Natural killer cell (primary cell): ENCODE measurements at regions not wholly inside any gene's neighbourhood (a gene's known extent, or its start where the extent isn't known, plus 50 kb on each side); places are given as distances from the start of the nearest gene placed in this dataset.

ENCODE experiments used
- ATAC-seq, 3 donors: fragments of 150-1000 bp in 2 of 3; fragments of 200-7000 bp in 1 of 3; cut with Tn5 transposase; 1 replicate in 1 of 3; 2 replicates in 2 of 3; pipeline ENCODE4 v1.10.0; 2021; ENCODE audit warnings: mild to moderate bottlenecking in 2 of 3, moderate library complexity in 2 of 3
- DNase-seq, 2 donors: peaks; one replicate each; pipeline versions ENCODE4 v3.0.0 to v3.0.0-alpha.2; 2013 to 2021; ENCODE audit warnings: mixed read lengths in 1 of 2
- H3K27ac ChIP-seq: one replicate; pipeline ENCODE4 v1.5.1; 2013; ENCODE audit warnings: mild to moderate bottlenecking, low read length
- H3K27me3 ChIP-seq: one replicate; pipeline ENCODE4 v1.6.1; 2013; ENCODE audit warnings: low read length; ENCODE audit not compliant: control insufficient read depth, insufficient read depth
- H3K36me3 ChIP-seq: one replicate; pipeline ENCODE4 v1.6.1; 2013; ENCODE audit warnings: low read length; ENCODE audit not compliant: control insufficient read depth, insufficient read depth
- H3K4me1 ChIP-seq: one replicate; pipeline ENCODE4 v1.6.1; 2013; ENCODE audit warnings: low read length; ENCODE audit not compliant: control insufficient read depth, insufficient read depth
- H3K4me3 ChIP-seq: one replicate; pipeline ENCODE4 v1.5.1; 2013; ENCODE audit warnings: low read length
- H3K9me3 ChIP-seq: one replicate; pipeline ENCODE4 v1.6.1; 2013; ENCODE audit warnings: low read length; ENCODE audit not compliant: control insufficient read depth, insufficient read depth
- H3K27ac Mint-ChIP-seq, 2 donors: one replicate each; pipeline ENCODE4 v1.8.0; 2022; ENCODE audit warnings: mild to moderate bottlenecking in 2 of 2, mixed read lengths in 2 of 2, moderate library complexity in 1 of 2
- H3K27me3 Mint-ChIP-seq, 2 donors: one replicate each; pipeline ENCODE4 v1.8.0; 2022; ENCODE audit warnings: low read depth in 2 of 2, mixed read lengths in 2 of 2
- H3K36me3 Mint-ChIP-seq: one replicate; pipeline ENCODE4 v1.8.0; 2022; ENCODE audit warnings: mixed read lengths
- H3K4me1 Mint-ChIP-seq, 2 donors: one replicate each; pipeline ENCODE4 v1.8.0; 2022; ENCODE audit warnings: mixed read lengths in 2 of 2
- H3K4me3 Mint-ChIP-seq: one replicate; pipeline ENCODE4 v1.8.0; 2022; ENCODE audit warnings: mild to moderate bottlenecking, moderate library complexity, mixed read lengths
- H3K9me3 Mint-ChIP-seq, 2 donors: one replicate each; pipeline ENCODE4 v1.8.0; 2022; ENCODE audit warnings: mixed read lengths in 2 of 2
- WGBS: methylation state at CpG from one replicate; pipeline ENCODE4 v1.1.7; 2013; ENCODE audit warnings: missing lambda C conversion rate; ENCODE audit not compliant: insufficient coverage; 5-methylcytosine and 5-hydroxymethylcytosine counted together
- intact Hi-C: fragments of 100-400 bp; cut with micrococcal nuclease; formaldehyde crosslinking; loops from one replicate; pipeline ENCODE4 v1.14.2; 2022
- TF ChIP-seq, protein P1 (sequence below): fragments of 200-600 bp; IDR thresholded peaks from one replicate; pipeline ENCODE4 v1.8.0; 2022; ENCODE audit warnings: antibody characterized with exemption

DNA sequence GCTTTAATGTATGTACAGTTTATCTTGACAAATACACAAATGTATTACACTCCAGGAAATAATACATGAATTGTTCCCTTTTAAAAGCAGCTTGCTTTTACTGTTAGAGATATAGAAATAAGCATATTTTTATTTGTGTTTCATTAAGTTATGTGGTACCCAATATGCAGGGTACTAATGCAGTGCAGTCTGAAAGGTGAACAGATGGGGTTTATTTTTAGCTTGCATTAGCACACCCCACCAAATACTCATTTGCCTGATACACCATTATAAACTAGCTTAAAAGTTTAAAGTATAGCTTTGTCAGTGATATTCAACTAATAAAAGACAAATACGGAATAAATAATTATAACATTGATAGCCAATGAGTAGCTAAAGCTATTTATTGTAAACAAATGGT lies 394.7 kb upstream of the ZNF804A start:
- H3K36me3 ChIP-seq = no peaks in the 10 kb centered on the region
- intact Hi-C loops = no loop called here
- DNase-seq = no peak
- TF ChIP-seq, protein P1, sequence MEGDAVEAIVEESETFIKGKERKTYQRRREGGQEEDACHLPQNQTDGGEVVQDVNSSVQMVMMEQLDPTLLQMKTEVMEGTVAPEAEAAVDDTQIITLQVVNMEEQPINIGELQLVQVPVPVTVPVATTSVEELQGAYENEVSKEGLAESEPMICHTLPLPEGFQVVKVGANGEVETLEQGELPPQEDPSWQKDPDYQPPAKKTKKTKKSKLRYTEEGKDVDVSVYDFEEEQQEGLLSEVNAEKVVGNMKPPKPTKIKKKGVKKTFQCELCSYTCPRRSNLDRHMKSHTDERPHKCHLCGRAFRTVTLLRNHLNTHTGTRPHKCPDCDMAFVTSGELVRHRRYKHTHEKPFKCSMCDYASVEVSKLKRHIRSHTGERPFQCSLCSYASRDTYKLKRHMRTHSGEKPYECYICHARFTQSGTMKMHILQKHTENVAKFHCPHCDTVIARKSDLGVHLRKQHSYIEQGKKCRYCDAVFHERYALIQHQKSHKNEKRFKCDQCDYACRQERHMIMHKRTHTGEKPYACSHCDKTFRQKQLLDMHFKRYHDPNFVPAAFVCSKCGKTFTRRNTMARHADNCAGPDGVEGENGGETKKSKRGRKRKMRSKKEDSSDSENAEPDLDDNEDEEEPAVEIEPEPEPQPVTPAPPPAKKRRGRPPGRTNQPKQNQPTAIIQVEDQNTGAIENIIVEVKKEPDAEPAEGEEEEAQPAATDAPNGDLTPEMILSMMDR = no peak
- ATAC-seq = no peak
- Mint-ChIP-seq H3K27ac (no peak overlapping the region), H3K4me1 (no peaks in the 10 kb centered on the region), H3K27me3 (no peaks in the 10 kb centered on the region), H3K9me3 (peaks cover 5 to 9% of the 10 kb centered on the region in 2 donors), H3K36me3 (no peaks in the 10 kb centered on the region), H3K4me3 (no peak overlapping the region)
- H3K4me1 ChIP-seq = no peaks in the 10 kb centered on the region
- no peak overlapping the region for H3K27ac ChIP-seq
- H3K4me3 ChIP-seq = no peak overlapping the region
- no peaks in the 10 kb centered on the region for H3K27me3 ChIP-seq
- no CpG with 5 or more reads among the region's 1 CpG for WGBS
- peaks cover 3% of the 10 kb centered on the region for H3K9me3 ChIP-seq

DNA sequence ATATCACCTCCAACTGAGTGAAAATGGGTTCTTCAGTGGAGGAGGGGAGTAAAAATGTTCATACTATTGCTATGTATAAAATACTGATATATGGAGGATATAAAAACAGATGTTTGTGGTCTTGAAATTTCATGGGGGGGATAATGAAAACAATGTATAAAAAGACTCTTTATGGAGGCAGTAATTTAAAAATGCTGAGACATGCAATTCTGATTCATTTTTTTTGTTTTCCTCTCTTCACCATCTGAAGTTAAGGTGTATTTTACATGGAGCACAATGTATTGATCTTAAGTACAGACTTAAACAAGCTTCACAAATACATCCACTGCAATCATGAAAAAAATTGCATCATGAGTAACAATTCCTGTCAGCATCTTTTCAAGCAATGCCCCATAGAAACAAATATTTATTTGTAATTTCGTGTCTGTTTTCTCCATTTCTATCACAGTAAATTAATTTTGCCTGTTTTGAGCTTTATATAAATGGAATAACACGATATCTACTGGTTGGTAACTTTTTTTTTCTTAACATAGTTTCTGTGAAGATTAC lies 393.2 kb upstream of the ZNF804A start:
- peaks cover 7% of the 10 kb centered on the region for H3K36me3 Mint-ChIP-seq
- no peaks in the 10 kb centered on the region for H3K4me1 Mint-ChIP-seq
- no peak overlapping the region for H3K27ac ChIP-seq
- H3K9me3 Mint-ChIP-seq = peaks cover 2 to 8% of the 10 kb centered on the region in 2 donors
- H3K9me3 ChIP-seq = peaks cover 3% of the 10 kb centered on the region
- H3K27me3 Mint-ChIP-seq = no peaks in the 10 kb centered on the region
- WGBS = no CpG with 5 or more reads among the region's 2 CpGs
- intact Hi-C loops = no loop called here
- no peak overlapping the region for H3K4me3 ChIP-seq
- ATAC-seq (no peak), DNase-seq (no peak)
- H3K4me3 Mint-ChIP-seq = no peak overlapping the region
- no peak overlapping the region for H3K27ac Mint-ChIP-seq
- TF ChIP-seq, protein P1 = no peak
- H3K36me3 ChIP-seq = no peaks in the 10 kb centered on the region
- no peaks in the 10 kb centered on the region for H3K27me3 ChIP-seq
- H3K4me1 ChIP-seq = no peaks in the 10 kb centered on the region

DNA sequence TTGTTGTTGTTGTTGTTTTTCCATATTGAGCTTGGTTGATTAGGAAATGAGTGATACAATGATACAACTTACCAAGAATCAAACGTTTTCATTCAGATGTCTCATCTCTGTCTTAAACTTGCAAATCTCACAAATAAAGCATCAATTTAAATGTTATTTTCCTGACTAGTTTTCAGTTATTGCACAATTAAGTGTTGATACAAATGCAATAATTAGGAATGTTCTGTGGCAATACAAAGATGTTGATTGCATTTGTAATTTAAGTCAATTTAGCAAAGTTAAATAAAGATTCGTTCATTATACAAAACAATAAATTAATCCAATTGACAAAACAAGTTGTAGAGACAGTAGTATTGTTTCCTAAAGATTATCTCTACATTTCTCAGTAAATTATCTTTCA lies 392.3 kb upstream of the ZNF804A start:
- peaks cover 7% of the 10 kb centered on the region for H3K36me3 Mint-ChIP-seq
- WGBS = no CpG with 5 or more reads among the region's 2 CpGs
- Histone ChIP-seq H3K36me3 (no peaks in the 10 kb centered on the region), H3K4me1 (no peaks in the 10 kb centered on the region), H3K9me3 (peaks cover 3% of the 10 kb centered on the region), H3K27me3 (no peaks in the 10 kb centered on the region), H3K4me3 (no peak overlapping the region), H3K27ac (no peak overlapping the region)
- intact Hi-C loops = no loop called here
- peaks cover 2 to 8% of the 10 kb centered on the region in 2 donors for H3K9me3 Mint-ChIP-seq
- no peak overlapping the region for H3K27ac Mint-ChIP-seq
- no peaks in the 10 kb centered on the region for H3K27me3 Mint-ChIP-seq
- ATAC-seq (no peak), DNase-seq (no peak)
- H3K4me1 Mint-ChIP-seq = no peaks in the 10 kb centered on the region
- H3K4me3 Mint-ChIP-seq = no peak overlapping the region
- TF ChIP-seq, protein P1 = no peak

DNA sequence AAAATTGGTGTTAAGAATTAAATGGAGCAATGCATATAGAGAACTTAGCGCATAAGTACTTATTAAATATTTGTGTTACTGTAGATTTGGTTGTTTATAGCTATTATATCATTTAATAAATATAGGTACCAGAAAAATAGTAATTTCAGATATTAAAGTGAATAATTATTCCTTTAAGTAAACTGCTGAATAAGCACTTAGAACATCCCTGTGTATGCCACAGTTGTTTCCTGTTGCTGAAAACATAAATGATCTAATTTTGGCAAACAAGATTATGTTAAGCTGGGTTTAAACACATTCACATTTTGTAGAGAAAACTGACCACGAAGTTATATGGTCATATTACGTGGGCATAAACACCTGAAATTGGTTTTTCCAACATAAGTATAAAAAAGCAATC lies 388.0 kb upstream of the ZNF804A start:
- peaks cover 9 to 19% of the 10 kb centered on the region in 2 donors for H3K9me3 Mint-ChIP-seq
- 80% methylated on average over 1 of the region's 3 CpGs for WGBS

More for the DNA sequence above, 388.0 kb upstream of the ZNF804A start:
- no peaks in the 10 kb centered on the region for H3K27me3 ChIP-seq
- no peaks in the 10 kb centered on the region for H3K36me3 ChIP-seq
- H3K27ac Mint-ChIP-seq = no peak overlapping the region
- ATAC-seq = no peak
- H3K27me3 Mint-ChIP-seq = no peaks in the 10 kb centered on the region
- H3K4me1 ChIP-seq = no peaks in the 10 kb centered on the region
- intact Hi-C loops = no loop called here
- no peaks in the 10 kb centered on the region for H3K4me1 Mint-ChIP-seq
- TF ChIP-seq, protein P1 = no peak
- H3K36me3 Mint-ChIP-seq = peaks cover 15% of the 10 kb centered on the region
- no peak overlapping the region for H3K4me3 Mint-ChIP-seq
- DNase-seq = no peak
- H3K27ac ChIP-seq = no peak overlapping the region
- no peaks in the 10 kb centered on the region for H3K9me3 ChIP-seq
- H3K4me3 ChIP-seq = no peak overlapping the region
